GM21723 (cell line): ENCODE measurements at regions not wholly inside any gene's neighbourhood (a gene's known extent, or its start where the extent isn't known, plus 50 kb on each side); places are given as distances from the start of the nearest gene placed in this dataset.
"Not testable (repeated sequence)": the region's sequence is repeated elsewhere in the genome, so short reads cannot be mapped to it uniquely, and the experiment has no call there.

Experiments
- ATAC-seq: cut with Tn5 transposase; IDR thresholded peaks from one replicate; pipeline ENCODE4 v1.9.1; 2021; ENCODE audit warnings: mild to moderate bottlenecking, moderate library complexity; ENCODE audit not compliant: unreplicated experiment

DNA sequence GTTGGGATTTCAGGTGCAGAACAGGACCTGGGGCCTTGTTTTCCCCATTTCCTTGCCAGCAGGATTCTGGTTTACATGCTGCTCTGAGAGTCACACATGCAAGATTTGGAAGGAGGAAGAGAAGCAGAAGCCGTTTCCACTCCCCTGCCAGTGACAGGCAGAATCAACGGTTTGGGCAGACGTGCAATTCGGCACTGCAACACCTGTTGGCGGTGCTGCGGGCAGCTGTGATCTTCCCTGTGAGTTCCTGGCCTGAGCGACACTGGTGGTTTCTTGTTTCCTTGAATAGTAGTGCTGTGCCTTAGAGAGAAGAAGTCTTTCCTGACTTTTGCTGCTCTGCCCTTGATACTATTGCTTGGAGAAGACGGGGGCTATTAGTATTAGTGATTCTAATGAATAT, 1126.2 kb downstream of the TYW1 start:
- no peak for ATAC-seq

DNA sequence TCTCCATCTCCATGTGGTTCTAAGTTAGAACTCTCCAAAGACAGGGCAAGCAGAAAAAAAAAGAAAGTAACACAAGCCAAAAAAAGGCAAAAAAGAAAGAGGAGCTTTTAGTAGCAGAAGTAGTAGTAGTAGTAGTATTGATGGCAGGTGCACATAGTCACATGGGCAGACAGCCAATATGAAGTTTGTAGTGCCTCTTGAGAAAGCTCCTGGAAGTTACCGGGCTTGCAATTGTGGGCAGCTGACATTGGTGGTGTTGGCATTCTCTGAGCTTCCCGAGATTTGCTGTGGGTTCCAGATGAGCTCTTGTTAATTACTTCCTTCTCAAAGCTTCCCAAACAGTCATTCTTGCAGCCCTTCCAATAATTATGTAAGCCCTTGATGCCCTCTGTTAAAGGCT, 1128.5 kb downstream of the TYW1 start:
- no peak for ATAC-seq

DNA sequence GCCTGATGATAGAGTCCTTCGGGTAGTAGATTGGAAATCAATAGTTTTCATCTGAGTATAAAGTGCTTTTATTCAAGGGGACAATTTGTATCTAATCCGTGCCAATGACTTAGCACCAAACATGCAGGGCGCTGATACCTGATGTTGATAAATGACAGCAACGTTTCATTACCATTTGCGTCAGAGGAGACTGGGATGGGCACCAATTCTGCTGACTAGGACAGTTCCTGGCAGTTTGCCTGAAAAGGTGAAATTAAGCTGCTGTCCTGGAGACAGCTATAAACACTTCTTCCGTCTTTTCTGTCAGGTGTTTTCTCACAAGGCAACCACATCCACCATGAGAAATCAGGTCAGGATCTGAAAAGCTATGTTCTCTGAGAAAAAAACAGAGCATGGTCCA, 1136.4 kb downstream of the TYW1 start:
- no peak for ATAC-seq

DNA sequence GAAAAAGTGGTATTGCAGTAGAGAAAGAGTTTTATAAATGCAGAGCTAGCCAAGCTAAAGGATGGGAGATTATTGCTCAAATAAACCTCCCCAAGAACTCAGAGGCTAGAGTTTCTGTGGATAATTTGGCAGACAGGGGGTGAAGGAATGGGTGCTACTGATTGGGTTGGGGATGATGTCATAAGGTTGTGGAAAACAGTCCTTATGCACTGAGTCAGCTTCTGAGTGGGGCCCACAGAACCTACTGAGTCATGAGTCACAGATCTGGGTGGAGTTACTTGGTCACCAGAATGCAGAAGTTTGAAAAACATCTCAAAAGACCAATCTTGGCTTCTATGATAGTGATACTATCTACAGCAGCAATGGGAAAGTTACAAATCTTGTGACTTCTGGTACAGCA, 1146.7 kb downstream of the TYW1 start:
- ATAC-seq = no peak

DNA sequence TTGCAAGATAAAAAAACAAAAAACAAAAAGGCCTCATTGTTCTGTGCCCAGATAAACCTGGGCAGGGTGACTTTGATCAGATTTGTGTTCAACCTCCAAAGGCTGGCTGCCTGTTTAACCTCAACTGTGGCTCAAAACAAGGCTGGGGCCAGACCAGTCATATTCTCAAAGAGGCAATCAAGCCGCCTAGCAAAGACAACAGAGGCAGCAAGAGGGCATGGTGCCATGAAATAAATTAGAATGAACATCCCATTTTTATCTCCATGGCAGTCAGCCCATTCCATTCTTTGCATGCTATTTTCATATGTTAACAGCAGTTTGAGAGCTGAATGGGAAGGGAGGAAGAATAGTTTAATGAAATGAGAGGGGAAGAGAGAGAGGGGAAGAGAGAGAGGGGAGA, 1150.3 kb downstream of the TYW1 start:
- ATAC-seq = no peak

DNA sequence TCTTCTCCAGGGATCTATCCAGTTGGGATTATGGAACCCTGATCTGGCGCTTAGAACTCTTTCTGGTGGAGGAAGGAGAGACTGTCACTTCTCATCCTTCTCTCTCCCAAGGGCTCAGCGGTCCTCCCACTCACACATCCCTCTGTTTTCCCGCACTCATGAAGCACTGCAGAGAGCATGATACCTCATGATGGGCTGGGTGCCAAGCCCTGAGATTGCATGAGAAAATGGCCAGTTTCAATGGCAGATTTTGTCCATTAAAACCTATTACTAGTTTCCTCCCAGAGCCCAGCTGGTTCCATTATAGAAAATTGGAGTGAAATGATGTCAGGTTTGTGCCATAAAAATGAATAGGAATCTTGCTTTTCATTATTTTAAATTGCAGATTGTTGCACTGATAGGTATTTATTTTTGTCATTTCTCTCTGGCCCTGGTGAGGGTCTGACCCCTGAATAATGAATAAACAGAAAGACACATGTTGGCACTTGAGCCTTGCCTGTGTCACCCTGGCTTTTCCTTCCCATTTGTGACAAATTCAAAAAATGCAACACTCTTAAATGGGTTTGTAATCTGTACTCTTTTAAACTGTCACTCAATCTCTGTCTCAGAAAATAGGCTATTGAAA, 1151.1 kb downstream of the TYW1 start:
- ATAC-seq = no peak

DNA sequence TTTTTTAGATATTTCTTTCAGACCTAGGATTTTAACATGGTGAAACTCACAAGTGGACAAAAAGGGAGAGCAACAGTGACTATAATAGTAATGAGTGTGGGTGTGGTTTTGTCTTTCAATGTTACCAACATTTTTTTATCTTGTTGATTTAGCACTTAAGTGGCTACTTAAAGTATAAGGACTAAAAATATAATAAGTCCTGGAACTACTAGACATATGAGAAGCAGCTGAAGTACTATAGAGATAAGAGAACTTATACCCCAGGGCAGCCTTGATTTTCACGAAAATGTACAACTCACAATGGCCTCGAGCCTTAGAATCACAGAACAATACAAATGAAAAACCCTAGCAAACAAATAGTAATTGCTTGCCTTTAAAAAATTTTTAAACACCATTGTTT, 1151.8 kb downstream of the TYW1 start:
- no peak for ATAC-seq

DNA sequence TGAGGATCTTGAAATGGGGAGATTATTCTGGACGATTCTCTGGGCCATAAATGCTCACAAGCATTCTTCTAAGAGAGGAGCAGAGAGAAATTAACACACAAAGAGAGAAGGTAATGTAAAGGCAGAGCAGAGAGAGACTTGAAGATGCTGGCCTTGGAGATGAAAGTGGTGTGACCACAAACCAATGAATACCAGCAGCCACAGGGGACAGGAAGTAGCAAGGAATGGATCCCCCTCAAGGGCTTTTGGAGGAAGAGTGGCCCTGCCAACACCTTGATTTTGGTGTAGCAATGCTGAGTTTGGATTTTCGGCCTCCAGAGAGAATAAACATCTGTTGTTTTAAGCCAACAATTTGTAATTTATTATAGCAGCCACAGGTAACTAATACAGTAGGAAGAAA, 1155.6 kb downstream of the TYW1 start:
- no peak for ATAC-seq

DNA sequence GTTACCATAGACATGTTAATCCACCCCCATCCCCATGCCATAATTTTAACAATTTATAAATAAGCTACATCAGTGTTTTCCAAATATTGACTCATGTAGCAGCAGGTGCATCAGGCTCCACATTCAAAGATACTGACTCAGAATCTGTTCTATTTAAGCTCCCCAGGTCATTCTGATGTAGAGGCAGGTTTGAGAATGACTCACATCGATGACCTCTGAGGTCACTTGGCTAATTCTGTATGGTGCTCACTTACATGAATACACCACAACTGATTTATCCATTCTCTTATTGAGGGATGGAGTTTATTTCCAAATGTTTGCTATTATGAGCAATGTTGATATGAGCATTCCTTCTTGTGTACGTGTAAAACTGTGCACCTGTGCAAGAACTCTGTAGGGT, 1159.0 kb downstream of the TYW1 start:
- no peak for ATAC-seq

DNA sequence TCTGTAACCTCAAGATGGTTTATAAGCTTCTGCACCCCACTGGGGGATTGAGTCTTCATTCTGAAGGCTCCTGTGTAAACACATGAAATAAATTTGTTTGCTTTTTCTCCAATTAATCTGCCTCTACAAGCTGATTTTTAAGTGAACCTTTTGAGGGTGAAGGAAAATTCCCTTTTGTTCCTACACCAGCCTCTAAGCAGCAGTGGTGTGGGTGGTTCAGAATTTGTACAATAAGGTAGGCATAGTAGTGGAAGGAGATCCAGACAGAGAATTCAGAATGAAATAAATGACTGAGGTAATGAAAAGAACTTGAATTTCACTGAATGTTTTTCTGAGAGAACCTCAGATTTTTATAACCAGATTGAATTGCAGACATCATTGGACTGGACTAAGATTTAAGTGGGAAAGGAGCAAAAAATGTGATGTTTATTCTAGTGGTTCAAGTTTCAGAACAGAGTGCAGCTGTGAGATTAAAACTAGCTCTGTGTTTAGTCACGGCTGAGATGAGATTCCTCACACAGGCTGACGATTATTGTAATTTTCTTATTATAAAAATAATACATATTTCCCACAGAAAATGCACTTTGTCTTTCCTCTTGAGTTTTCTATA, 1162.2 kb downstream of the TYW1 start:
- ATAC-seq = no peak

DNA sequence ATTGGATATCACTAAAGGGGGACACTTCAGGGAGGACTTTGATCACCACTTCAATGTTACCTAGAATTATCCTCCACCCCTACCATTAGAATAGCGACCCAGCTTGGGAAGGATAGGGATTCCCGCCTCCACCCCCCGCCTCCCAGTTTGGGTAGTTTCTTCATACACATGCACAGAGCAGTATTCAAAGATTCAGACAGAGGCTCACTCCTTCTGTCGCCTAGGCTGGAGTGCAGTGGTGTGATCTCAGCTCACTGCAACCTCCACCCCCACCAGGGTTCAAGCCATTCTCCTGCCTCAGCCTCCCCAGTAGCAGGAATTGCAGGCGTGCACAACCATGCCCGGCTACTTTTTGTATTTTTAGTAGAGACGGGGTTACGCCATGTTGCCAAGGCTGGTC, 1166.1 kb downstream of the TYW1 start:
- no peak for ATAC-seq

DNA sequence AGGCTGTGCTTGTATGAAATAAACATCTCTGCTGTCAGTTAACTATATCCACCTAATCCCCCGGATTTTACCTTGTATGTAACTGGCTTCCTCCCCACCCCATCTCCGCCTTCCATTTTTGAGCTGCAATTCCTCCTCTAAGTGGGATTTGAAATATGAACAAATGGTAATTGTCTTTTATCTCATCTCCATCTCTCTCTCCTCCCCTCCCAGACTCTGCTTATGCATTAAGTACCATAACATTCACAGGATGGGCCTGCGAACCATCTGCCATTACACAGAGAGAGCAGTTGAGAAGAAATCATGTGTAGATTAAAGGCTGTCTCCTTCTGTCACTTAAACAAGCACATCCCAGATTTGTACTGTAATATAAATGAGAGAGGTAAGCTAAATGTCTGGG, 1169.9 kb downstream of the TYW1 start:
- no peak for ATAC-seq

DNA sequence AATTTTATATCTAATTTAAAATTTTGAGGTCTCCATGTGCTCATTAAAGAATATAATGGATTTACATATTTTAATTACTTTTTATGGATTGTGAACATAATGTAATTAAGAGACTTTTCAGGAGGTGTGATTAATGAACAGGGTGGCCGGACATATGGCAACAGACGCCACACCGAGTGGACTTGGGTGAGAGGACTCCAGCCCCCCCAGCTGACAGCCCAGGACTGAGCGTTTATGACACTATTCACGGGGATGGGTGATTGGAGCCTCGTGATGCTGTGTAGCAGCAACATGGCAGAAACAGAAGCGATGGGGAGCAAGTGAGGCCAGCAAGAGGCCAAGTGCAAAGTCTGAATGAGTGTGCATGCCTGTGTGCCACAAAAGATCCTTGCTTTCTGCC, 1176.9 kb downstream of the TYW1 start:
- no peak for ATAC-seq

DNA sequence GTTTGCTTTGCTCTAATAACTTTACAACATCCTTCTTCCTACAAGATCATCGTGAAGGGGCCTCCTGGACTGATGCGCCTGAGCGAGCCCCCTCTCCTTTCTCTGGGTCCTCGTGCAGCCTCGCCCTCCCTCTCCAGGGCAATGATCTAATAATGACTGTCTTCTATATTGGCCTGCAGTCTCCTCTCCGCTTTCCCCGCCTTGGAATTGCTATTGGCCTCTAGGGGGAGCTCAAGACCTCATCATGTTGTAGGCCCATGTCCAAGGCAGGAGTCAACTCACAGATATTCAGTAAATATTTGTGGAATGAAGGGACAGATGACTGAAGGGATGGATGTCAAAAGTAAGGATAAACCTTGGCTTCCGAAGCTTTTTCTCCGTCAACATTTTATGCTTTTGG, 1180.3 kb downstream of the TYW1 start:
- no peak for ATAC-seq

DNA sequence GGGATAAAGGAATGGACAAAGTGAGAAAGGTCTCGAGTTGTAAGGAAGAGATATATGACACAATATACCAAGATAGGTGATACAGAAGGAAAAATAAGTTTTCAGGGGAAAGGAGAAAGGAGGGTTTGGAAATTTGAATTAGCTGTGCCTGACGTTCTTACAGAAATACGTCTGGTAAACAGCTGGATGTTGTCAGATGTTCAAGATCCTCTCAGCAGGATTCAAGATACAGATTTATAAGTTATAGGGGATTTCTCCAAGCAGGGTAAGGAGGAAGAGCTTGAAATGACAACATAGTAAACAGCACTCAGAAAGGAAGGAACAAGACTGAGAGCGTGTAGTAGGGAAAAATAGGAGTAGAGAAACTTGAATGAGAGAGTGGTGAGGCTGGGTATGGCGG, 1184.1 kb downstream of the TYW1 start:
- ATAC-seq = no peak

DNA sequence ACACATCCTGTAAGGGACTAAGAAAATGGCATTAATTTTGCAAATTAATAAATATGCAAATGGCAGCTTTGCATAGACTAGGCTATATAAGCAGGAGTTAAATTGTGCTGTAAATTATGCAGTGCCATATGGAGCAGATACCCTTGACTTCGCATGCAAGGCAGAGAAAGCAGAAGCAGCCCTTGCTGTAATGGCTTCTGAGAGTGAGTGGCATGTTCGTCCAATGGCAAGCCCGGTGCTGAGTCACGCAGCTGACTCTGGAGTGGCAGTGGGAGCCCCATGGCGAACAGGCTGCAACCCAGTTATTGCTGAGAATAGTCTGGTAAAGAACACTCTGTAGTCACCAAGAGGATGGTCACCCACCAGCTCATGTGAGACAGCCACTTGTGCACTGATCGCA, 1186.5 kb downstream of the TYW1 start:
- no peak for ATAC-seq

DNA sequence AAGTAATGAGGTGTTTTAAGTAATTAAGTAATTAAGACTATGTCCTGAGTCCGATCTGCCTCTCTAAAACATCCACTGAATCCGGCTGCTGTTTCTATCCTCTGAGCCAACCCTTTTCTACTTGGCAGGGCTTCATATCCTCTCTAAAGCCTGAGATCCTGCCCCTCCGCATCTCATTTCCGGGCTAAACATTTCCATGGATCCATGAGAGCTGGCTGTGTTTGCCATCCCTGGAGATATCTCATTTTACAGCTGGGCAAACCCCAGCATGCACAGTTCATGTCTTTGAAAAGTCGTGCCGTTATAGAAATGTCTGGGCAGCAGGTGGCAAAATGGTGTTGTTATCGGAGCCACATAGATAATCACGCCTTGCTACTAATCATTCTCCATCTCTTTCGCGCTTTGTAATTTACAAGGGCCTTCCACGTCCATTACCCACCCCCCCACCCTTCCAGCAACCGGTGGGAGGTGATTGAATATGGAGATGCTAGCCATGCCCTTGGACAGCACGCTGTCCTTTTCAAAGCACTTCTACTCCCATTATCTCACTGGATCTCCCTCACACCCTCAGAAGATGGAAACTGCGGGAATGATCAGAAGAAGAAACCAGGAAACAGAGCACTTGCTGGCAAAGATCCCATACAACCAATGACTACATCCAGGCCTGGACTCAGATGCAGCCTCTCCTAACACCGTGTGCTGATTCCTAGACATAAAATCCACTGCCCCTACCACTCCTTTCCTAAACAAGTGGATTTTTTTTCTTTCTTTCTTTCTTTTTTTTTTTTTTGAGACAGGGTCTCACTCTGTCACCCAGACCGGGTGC, 1189.2 kb downstream of the TYW1 start:
- ATAC-seq = no peak

DNA sequence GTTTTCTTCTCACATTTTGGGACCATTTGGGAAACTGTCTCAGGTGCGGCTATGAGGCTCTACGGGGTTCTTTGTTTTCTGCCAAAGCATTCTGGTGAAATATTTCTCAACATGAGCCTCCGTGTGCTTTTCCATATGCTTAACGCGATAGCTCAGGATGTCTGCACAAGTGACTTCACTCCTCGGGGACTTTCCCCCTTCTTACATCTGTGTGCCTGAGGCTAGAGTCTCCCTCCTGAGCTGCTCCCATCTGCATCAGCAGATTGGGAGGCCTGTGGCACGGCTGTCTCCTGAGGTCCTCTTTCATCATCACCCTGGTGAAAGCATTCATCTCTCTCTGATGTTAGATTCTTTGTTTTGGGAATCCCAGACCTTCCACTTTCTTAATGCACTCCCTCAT, 1190.9 kb downstream of the TYW1 start:
- no peak for ATAC-seq

DNA sequence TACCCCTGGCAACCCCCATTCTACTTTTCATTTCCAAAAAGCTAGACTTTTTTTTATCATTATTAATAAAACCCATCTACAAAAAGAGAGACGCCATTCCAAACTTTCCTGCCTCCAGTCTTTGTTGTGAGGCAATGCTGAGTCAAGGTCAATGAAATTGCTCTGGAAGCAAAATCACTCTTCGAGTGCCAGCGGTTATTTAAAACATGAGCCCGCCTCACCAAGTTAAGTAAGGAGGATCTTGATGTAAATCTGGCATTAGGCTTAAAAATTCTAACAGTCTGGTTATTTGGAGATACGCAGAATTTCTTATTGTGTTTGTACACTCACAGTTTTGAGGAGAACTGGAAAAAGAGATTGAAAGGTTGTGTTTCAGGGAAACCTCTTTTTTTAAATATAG, 1196.3 kb downstream of the TYW1 start:
- ATAC-seq = no peak

DNA sequence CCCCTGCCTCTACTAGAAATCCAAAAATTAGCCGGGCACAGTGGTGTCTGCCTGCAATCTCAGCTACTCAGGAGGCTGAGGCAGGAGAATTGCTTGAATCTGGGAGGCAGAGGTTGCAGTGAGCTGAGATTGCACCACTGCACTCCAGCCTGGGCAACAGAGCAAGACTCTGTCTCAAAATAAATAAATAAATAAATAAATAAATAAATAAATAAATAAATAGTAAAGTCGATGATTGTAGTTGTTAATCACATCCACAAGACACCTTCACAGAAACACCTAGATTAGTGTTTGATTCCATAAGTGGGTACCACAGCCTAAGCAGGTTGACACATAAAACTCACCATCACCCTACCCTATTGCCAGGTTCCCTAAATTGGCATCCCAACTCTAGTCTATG, 1199.0 kb downstream of the TYW1 start:
- ATAC-seq = not testable (repeated sequence)

DNA sequence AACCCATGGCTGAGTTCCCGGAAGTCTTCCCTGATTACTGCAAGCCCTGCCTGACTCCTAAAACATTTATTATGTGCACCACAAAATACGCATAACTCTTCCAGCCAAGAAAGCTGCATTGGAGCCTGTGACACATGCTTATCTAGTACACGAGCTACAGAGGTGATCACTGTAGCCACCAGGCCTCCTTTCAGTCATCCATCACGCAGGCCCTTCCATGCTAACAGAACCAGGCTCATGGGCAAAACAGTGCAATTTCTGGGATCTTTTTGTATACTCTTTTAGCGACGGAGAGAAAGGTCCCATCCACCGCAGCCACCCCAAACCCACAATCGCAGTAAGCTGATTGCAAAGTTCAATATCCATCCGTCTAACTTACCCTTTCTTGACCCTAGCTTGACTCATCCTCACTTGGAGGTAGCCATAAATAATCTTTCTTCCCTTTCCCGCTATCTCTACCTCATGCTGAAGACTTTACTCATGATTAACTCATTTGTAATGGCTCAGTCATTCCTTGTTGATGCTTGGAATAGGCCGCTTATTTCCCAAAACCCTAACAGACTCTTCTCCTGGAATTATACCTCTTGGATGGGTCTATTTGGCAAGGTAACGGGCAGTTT, 1203.5 kb downstream of the TYW1 start:
- ATAC-seq = no peak

DNA sequence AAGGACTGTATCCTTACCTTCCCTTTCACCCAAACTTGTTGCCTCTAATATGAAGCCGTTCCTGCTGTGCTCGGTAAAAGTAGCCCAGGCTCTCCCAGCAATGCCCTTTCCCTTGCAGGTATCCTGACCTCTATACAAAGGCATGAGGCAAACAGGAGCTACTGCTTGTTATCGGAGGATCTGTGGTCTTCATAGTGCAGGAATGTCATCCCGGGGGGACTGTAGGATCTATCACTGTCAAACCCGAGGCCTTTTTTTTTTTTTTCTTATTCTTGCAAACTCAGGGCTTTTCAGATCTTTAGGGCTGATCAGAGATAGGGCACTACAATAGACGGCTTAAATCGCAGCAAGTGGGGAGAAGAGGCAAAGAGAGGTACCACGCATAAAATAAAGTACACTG, 1206.6 kb downstream of the TYW1 start:
- no peak for ATAC-seq
